Kidney (tissue), 13 donors: ENCODE measurements at regions not wholly inside any gene's neighbourhood (a gene's known extent, or its start where the extent isn't known, plus 50 kb on each side); places are given as distances from the start of the nearest gene placed in this dataset.

Source experiments
- DNase-seq, 5 donors: peaks; one replicate each; pipeline ENCODE4 v3.0.0-alpha.2; 2013 to 2020
- FAIRE-seq: peaks from 2 replicates; lab custom pipeline; 2012; peaks lifted over from hg19 to GRCh38; lab: Jason Lieb, UNC
- H3K27ac ChIP-seq, 2 donors: one replicate each; pipeline ENCODE4 v1.7.0; 2013; ENCODE audit warnings: low read depth in 2 of 2, low read length in 2 of 2, inconsistent platforms in 1 of 2
- H3K27me3 ChIP-seq: one replicate; pipeline ENCODE4 v1.7.1; 2013; ENCODE audit warnings: low read length, inconsistent platforms; ENCODE audit not compliant: control insufficient read depth, insufficient read depth
- H3K36me3 ChIP-seq, 3 donors: one replicate each; pipeline versions ENCODE4 v1.7.0 to v1.7.1; 2013; ENCODE audit warnings: low read length in 3 of 3, control low read depth in 1 of 3, inconsistent platforms in 1 of 3; ENCODE audit not compliant: insufficient read depth in 3 of 3, control insufficient read depth in 2 of 3
- H3K4me1 ChIP-seq, 3 donors: one replicate each; pipeline versions ENCODE4 v1.7.0 to v1.7.1; 2013; ENCODE audit warnings: low read length in 3 of 3, inconsistent platforms in 1 of 3, low read depth in 1 of 3; ENCODE audit not compliant: control insufficient read depth in 2 of 3, insufficient read depth in 2 of 3
- H3K4me3 ChIP-seq, 3 donors: one replicate each; pipeline versions ENCODE4 v1.7.0 to v1.8.1; 2013; ENCODE audit warnings: low read length in 3 of 3, control low read depth in 1 of 3, inconsistent platforms in 1 of 3
- H3K9ac ChIP-seq, 3 donors: one replicate each; pipeline versions ENCODE4 v1.7.0 to v1.7.1; 2013; ENCODE audit warnings: low read length in 3 of 3, control low read depth in 1 of 3, inconsistent platforms in 1 of 3
- H3K9me3 ChIP-seq, 3 donors: one replicate each; pipeline versions ENCODE4 v1.7.0 to v1.7.1; 2013; ENCODE audit warnings: low read length in 3 of 3, control low read depth in 1 of 3, inconsistent platforms in 1 of 3; ENCODE audit not compliant: control insufficient read depth in 2 of 3, insufficient read depth in 1 of 3
- intact Hi-C: fragments of 100-400 bp; cut with DNase I; formaldehyde crosslinking; loops from one replicate; pipeline ENCODE4 v1.11.1; 2022
- TF ChIP-seq, protein P1 (sequence below): IDR thresholded peaks from 3 replicates; pipeline ENCODE4 v1.5.1; 2012; ENCODE audit warnings: mild to moderate bottlenecking, moderate library complexity, borderline replicate concordance; ENCODE audit not compliant: insufficient read depth; ENCODE audit errors: extremely low read depth
- donor health status: control.
- donor health status: control.
- donor health status: control.
- donor health status: control.
- donor health status: control.
- donor health status: DM: yes; HTN: yes; CAD: no.
- donor health status: Normal renal cell carcinoma (clear cell type).

- no peak overlapping the region for H3K9ac ChIP-seq
- H3K27ac ChIP-seq: no peak overlapping the region
- H3K27me3 ChIP-seq: no peaks in the 10 kb centered on the region
- TF ChIP-seq, protein P1, sequence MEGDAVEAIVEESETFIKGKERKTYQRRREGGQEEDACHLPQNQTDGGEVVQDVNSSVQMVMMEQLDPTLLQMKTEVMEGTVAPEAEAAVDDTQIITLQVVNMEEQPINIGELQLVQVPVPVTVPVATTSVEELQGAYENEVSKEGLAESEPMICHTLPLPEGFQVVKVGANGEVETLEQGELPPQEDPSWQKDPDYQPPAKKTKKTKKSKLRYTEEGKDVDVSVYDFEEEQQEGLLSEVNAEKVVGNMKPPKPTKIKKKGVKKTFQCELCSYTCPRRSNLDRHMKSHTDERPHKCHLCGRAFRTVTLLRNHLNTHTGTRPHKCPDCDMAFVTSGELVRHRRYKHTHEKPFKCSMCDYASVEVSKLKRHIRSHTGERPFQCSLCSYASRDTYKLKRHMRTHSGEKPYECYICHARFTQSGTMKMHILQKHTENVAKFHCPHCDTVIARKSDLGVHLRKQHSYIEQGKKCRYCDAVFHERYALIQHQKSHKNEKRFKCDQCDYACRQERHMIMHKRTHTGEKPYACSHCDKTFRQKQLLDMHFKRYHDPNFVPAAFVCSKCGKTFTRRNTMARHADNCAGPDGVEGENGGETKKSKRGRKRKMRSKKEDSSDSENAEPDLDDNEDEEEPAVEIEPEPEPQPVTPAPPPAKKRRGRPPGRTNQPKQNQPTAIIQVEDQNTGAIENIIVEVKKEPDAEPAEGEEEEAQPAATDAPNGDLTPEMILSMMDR: no peak
- peak in 1 of 5 donors; percentile 59 for DNase-seq
- FAIRE-seq: no peak
- no peaks in the 10 kb centered on the region for H3K36me3 ChIP-seq
- no peaks in the 10 kb centered on the region for H3K4me1 ChIP-seq
- intact Hi-C loops: loop anchor here (10.0 kb wide), 1 partner anchor 473 kb away; no protein-coding TSS in a partner anchor
- H3K4me3 ChIP-seq: no peak overlapping the region
- H3K9me3 ChIP-seq: no peaks in the 10 kb centered on the region
Observed at GRCh38 chr17:77542011-77542410, 401.2 kb downstream of the SEC14L1 start.

GRCh38 chr17:77542551-77543490 lies 402.1 kb downstream of the SEC14L1 start:
- Histone ChIP-seq H3K9me3 (no peaks in the 10 kb centered on the region), H3K9ac (no peak overlapping the region), H3K27me3 (no peaks in the 10 kb centered on the region), H3K27ac (no peak overlapping the region), H3K4me1 (no peaks in the 10 kb centered on the region), H3K4me3 (no peak overlapping the region), H3K36me3 (no peaks in the 10 kb centered on the region)
- FAIRE-seq (peak; percentile 76), DNase-seq (peak; percentile 86 to 94 (median 87))
- intact Hi-C loops: loop anchor here (10.0 kb wide), 1 partner anchor 472 kb away; no protein-coding TSS in a partner anchor
- TF ChIP-seq, protein P1: peak; percentile 86

DNA sequence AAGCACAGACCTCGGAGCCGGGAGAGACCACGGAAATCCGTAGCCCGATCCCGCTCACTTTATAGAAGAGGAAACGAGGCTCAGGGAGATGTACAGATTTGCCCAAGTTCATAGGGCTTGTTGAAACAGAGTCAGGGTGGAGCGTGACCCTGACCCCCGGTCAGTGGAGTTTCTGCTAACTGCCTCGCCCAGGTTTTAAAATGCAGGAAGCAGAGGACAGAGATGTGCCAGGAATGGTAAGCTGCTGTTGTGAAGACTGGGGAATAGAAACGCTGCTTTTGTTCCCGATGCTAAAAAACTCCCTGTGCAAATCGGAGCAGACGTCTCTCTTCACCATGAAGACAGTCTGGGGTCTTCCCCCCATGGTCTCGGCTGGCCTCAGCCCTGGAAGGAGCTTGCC lies 403.0 kb downstream of the SEC14L1 start:
- no peak overlapping the region for H3K27ac ChIP-seq
- no peak for DNase-seq

More for the DNA sequence above, 403.0 kb downstream of the SEC14L1 start:
- Histone ChIP-seq H3K9ac (no peak overlapping the region), H3K36me3 (no peaks in the 10 kb centered on the region), H3K9me3 (no peaks in the 10 kb centered on the region), H3K4me3 (no peak overlapping the region), H3K4me1 (no peaks in the 10 kb centered on the region), H3K27me3 (no peaks in the 10 kb centered on the region)
- TF ChIP-seq, protein P1: no peak
- no peak for FAIRE-seq
- intact Hi-C loops: loop anchor here (10.0 kb wide), 1 partner anchor 471 kb away; no protein-coding TSS in a partner anchor
